ENCODE measurements at regions not wholly inside any gene's neighbourhood (a gene's known extent, or its start where the extent isn't known, plus 50 kb on each side); places are given as distances from the start of the nearest gene placed in this dataset.

DNA sequence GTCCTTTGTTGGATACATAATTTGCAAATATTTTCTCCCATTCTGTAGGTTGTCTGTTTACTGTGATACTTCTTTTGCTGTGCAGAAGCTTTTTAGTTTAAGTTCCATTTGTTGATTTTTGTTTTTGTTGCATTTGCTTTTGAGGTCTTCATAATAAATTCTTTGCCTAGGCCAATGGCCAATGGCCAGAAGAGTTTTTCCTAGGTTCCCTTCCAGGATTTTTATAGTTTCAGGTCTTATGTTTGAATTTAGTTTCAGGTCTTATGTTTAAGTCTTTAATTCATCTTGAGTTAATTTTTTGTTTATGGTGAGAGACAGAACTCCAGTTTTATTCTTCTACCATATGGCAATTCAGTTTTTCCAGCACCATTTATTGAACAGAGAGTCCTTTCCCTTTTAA, 90.1 kb upstream of the GOT2 start:
- H3K36me3 ChIP-seq (ENCODE audit: low read depth, missing control alignments) = no peaks in the 10 kb centered on the region
- TF ChIP-seq, protein P1, sequence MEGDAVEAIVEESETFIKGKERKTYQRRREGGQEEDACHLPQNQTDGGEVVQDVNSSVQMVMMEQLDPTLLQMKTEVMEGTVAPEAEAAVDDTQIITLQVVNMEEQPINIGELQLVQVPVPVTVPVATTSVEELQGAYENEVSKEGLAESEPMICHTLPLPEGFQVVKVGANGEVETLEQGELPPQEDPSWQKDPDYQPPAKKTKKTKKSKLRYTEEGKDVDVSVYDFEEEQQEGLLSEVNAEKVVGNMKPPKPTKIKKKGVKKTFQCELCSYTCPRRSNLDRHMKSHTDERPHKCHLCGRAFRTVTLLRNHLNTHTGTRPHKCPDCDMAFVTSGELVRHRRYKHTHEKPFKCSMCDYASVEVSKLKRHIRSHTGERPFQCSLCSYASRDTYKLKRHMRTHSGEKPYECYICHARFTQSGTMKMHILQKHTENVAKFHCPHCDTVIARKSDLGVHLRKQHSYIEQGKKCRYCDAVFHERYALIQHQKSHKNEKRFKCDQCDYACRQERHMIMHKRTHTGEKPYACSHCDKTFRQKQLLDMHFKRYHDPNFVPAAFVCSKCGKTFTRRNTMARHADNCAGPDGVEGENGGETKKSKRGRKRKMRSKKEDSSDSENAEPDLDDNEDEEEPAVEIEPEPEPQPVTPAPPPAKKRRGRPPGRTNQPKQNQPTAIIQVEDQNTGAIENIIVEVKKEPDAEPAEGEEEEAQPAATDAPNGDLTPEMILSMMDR (IDR thresholded peaks at IDR 0.05) = no peak
- TF ChIP-seq POLR2A (IDR thresholded peaks at IDR 0.05) = no peak

DNA sequence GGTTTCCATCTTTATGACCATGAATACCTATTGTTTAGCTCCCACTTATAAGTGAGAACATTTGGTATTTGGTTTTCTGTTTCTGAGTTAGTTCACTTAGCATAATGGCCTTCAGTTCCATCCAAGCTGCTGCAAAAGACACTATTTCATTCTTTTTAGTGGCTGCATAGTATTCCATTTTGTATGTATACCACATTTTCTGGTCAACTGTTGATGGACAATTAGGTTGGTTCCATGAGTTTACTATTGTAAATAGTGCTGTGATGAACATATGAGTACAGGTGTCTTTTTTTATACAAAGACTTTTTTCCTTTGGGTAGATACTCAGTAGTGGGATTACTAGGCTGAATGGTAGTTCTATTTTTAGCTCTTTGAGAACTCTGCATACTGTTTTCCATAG, 87.8 kb upstream of the GOT2 start:
- Histone ChIP-seq H3K27ac (no peak overlapping the region), H3K4me1 (no peaks in the 10 kb centered on the region), H3K27me3 (no peaks in the 10 kb centered on the region), H3K9me3 (no peaks in the 10 kb centered on the region), H3K4me3 (no peak overlapping the region), H3K36me3 (ENCODE audit: low read depth, missing control alignments) (no peaks in the 10 kb centered on the region)
- no peak for DNase-seq
- intact Hi-C loops (cut with DNase I; ENCODE audit: low total_unique reads) = no loop called here
- no peak for TF ChIP-seq POLR2A (IDR thresholded peaks at IDR 0.05)
- TF ChIP-seq, protein P1 (IDR thresholded peaks at IDR 0.05) = no peak

More for the DNA sequence above, 90.1 kb upstream of the GOT2 start:
- Histone ChIP-seq H3K27me3 (no peaks in the 10 kb centered on the region), H3K27ac (no peak overlapping the region), H3K4me1 (no peaks in the 10 kb centered on the region), H3K9me3 (no peaks in the 10 kb centered on the region), H3K4me3 (no peak overlapping the region)
- DNase-seq = no peak
- intact Hi-C loops (cut with DNase I; ENCODE audit: low total_unique reads) = no loop called here

DNA sequence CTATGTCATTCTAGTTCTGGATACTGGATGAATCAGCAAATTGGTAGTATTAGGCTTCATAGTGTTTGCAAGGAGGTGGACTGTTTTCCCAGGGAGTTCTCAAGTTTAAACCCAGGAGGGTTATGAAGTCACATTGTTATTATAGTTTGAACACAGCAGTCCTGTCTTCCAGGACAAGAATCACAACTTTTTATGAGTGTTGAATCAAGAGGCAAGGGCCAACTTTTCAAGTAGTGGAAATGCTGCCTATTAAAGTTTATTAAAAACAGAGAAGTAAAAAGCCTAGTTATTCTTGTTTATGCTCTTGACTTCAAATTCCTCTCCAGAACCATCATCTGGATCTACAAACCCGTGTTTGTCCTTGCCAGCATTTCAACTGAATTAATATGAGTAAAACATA, 86.3 kb upstream of the GOT2 start:
- intact Hi-C loops (cut with DNase I; ENCODE audit: low total_unique reads) = no loop called here
- Histone ChIP-seq H3K27me3 (no peaks in the 10 kb centered on the region), H3K4me3 (no peak overlapping the region), H3K36me3 (ENCODE audit: low read depth, missing control alignments) (no peaks in the 10 kb centered on the region), H3K4me1 (no peaks in the 10 kb centered on the region), H3K27ac (no peak overlapping the region), H3K9me3 (no peaks in the 10 kb centered on the region)
- no peak for TF ChIP-seq POLR2A (IDR thresholded peaks at IDR 0.05)
- TF ChIP-seq, protein P1 (IDR thresholded peaks at IDR 0.05) = no peak
- 45 to 64% methylated on average over 1 of the region's 1 CpG for WGBS, 2 donors
- no peak for DNase-seq

DNA sequence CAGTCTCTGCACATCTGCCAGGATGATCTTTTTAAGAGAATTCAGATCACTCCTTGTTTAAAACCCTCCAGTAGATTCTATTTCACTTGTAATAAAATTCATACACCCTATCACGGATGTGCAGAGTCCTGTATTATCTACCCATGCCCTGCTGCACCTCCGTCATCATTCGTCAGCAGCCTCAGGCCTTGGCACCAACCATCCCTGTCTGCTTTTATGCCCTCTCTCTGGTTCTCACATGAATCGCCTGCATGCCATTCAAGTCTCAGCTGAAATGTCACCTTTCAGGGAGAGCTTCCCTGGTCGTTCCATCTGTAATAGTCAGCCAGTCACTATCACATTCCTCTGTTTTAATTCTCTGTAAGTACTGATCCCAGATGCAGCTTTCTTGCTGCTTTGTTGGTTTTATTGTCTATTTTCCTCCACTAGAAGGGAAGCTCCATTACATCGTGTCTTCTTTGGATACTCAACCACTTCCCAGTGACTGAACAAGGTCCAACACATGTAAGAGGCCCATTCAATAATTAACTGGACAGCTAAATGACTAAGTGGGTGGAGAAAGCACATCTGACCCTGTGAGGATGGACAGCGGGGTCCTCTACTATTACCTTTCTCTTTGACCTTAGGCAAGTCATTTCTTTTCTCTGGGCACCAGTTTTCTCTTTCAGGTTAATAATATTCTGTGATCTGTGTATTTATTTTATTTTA, 81.2 kb upstream of the GOT2 start:
- no peak for DNase-seq
- no peak overlapping the region for H3K27ac ChIP-seq
- intact Hi-C loops (cut with DNase I; ENCODE audit: low total_unique reads) = no loop called here
- H3K4me3 ChIP-seq = no peak overlapping the region
- H3K4me1 ChIP-seq = no peaks in the 10 kb centered on the region
- WGBS, 2 donors = 85 to 87% methylated on average over 7 of the region's 7 CpGs
- H3K9me3 ChIP-seq = no peaks in the 10 kb centered on the region
- no peak for TF ChIP-seq POLR2A (IDR thresholded peaks at IDR 0.05)
- TF ChIP-seq, protein P1 (IDR thresholded peaks at IDR 0.05) = no peak
- H3K36me3 ChIP-seq (ENCODE audit: low read depth, missing control alignments) = no peaks in the 10 kb centered on the region
- no peaks in the 10 kb centered on the region for H3K27me3 ChIP-seq

DNA sequence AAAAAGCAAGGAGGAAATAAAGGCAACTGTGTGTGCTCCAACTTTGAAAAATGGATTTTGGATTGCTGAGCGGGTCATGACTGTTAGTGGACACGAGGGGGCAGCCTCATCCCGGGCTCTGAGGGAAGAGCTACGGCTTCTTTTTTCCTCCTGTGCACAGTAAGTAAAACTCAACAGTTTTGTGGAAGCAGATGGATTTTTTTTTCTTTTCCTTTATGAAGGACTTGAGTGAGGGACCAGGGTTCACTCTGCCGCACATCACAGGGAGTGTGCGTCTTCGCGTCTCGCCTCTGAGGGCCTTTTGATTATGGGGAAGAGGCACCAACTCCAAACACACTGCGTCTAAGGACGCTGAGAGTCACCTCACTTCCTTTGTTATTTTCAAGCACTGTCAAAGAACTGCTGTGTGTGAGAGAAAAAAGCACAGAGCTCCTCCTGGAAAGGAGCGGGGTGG, 80.3 kb upstream of the GOT2 start:
- peak; percentile 56 for DNase-seq
- no peaks in the 10 kb centered on the region for H3K9me3 ChIP-seq
- H3K27ac ChIP-seq = no peak overlapping the region
- intact Hi-C loops (cut with DNase I; ENCODE audit: low total_unique reads) = no loop called here
- 35% methylated on average over 12 of the region's 12 CpGs for WGBS, 2 donors
- no peaks in the 10 kb centered on the region for H3K4me1 ChIP-seq
- TF ChIP-seq POLR2A (IDR thresholded peaks at IDR 0.05) = no peak
- TF ChIP-seq, protein P1 (IDR thresholded peaks at IDR 0.05) = peak; percentile 40 to 77 (median 71)
- no peaks in the 10 kb centered on the region for H3K36me3 ChIP-seq (ENCODE audit: low read depth, missing control alignments)
- no peak overlapping the region for H3K4me3 ChIP-seq
- H3K27me3 ChIP-seq = no peaks in the 10 kb centered on the region

Measured in testis (tissue), 2 donors.